GM13977 (cell line): ENCODE measurements at regions not wholly inside any gene's neighbourhood (a gene's known extent, or its start where the extent isn't known, plus 50 kb on each side); places are given as distances from the start of the nearest gene placed in this dataset.

Experiments
- DNase-seq: peaks from one replicate; pipeline ENCODE4 v3.0.0; 2012; ENCODE audit warnings: low spot score
- in situ Hi-C: fragments of 300-500 bp; cut with MboI; formaldehyde crosslinking; loops from one replicate; pipeline ENCODE4 v1.12.0; 2022; ENCODE audit warnings: low sequenced_read_pairs, low pct_unique_long_range_greater_than_20kb, mixed read lengths, inconsistent platforms; ENCODE audit not compliant: unreplicated experiment
- TF ChIP-seq, protein P1 (sequence below): IDR thresholded peaks from 2 replicates; pipeline ENCODE4 v1.5.1; 2012; ENCODE audit warnings: mild to moderate bottlenecking, control low read depth; ENCODE audit not compliant: insufficient read depth; ENCODE audit errors: extremely low read depth, missing control alignments

DNA sequence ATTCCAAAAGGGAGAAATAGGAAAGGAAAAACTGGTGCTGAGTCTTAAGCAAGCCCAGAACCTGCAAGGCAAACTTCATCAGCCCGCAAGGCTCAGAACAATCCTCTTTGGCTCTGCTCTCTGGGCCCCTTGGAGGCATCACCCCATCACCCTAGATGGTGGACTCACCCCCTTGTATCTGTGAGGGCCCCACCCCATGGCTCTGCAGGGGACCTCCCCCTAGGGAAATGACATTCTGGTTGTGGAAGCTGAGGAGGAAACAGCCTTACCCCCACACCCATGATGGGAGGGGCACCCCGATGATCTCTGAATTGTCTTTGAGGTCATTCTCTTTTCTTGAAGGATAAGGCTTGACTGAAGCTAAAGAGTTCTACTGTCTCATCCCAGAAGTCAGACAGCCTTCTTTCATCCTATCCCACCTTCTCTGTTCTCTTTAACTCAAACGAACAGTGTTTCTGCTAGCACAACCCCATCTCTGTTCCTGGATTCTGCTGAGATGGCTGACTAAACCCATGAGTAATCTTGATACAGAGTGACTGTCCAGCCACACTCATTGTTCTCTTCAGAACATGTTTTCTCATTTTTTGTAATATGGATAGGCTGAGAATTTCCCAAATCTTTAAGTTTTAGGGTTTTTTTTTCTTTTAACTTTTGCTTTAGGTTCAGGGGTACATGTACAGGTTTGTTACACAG, 492.1 kb upstream of the MYT1L start:
- in situ Hi-C loops, result no loop called here
- DNase-seq, result no peak
- TF ChIP-seq, protein P1, sequence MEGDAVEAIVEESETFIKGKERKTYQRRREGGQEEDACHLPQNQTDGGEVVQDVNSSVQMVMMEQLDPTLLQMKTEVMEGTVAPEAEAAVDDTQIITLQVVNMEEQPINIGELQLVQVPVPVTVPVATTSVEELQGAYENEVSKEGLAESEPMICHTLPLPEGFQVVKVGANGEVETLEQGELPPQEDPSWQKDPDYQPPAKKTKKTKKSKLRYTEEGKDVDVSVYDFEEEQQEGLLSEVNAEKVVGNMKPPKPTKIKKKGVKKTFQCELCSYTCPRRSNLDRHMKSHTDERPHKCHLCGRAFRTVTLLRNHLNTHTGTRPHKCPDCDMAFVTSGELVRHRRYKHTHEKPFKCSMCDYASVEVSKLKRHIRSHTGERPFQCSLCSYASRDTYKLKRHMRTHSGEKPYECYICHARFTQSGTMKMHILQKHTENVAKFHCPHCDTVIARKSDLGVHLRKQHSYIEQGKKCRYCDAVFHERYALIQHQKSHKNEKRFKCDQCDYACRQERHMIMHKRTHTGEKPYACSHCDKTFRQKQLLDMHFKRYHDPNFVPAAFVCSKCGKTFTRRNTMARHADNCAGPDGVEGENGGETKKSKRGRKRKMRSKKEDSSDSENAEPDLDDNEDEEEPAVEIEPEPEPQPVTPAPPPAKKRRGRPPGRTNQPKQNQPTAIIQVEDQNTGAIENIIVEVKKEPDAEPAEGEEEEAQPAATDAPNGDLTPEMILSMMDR, result no peak

DNA sequence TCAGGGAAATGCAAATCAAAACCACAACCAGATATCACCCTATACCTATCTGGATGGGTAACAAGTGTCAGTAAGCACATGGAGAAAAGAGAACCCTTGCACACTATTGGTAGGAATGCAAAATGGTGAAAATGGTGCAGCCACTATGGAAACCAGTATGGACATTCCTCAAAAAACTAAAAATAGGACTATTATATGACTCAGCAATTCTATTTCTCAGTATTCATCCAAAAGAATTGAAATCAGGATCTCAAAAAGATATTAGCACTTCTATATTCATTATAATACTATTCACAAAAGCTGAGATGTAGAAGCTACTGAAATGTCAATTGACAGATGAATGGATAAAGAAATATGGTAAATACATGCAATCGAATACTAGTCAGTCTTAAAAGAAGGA, 491.1 kb upstream of the MYT1L start:
- TF ChIP-seq, protein P1, result no peak
- in situ Hi-C loops, result no loop called here
- DNase-seq, result no peak

DNA sequence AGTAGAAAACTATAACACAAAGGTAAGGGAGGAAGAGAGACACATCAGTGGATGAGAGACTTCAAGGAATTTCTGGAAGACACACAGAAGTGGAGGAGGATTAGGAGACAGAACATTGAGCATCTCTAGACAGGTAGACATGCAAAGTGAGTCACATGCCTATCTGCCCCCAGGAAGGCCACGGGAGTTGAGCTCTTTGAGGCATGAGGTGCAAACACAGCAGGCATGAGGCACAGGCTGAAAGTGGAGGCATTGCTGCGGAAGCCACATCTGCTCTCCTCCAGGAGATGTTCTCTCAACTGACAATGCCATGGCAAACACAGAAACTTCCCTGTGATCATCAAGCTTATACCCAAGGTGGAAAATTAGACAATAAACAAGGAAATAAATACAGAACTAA, 481.6 kb upstream of the MYT1L start:
- no peak for DNase-seq
- TF ChIP-seq, protein P1, result no peak
- in situ Hi-C loops, result no loop called here

DNA sequence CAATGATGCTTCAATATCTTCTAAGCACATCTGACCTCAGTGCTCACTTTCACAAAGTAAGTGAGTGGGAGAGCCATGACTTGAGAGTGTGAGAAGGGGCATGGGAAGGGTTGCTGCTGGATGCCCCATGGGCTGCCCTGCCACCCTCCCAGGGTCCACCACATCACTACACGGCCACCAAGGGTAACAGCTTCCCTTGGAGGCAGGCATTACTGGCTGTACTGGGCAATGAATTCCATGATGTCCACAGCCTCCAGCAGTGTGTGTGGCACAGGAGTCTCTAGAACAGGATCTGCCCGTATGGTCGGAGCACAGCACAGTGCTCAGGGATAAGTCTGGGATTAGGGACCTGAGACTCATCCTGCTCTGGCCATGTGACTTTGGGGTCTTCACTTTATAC, 481.0 kb upstream of the MYT1L start:
- in situ Hi-C loops, result no loop called here
- DNase-seq, result no peak
- TF ChIP-seq, protein P1, result no peak

DNA sequence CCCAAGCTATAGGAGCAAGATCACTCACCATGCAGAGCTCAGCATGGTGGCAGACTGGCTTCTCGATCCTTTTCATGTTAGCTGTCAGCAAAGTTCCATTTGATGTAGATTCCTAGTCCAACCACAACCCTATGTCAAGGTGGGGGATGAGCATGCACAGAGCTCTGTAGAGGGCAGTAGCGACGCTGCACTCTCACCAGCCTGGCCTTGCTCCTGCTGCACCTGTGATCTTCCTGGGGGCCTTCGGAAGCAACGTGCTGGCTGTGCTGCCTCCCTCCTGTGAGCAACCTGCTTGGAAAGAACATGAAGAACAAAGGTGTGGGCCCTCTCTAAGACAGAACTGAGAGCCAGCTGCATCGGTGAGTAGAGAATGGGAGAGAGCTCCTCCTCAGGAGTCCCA, 479.4 kb upstream of the MYT1L start:
- TF ChIP-seq, protein P1, result no peak
- in situ Hi-C loops, result no loop called here
- no peak for DNase-seq

DNA sequence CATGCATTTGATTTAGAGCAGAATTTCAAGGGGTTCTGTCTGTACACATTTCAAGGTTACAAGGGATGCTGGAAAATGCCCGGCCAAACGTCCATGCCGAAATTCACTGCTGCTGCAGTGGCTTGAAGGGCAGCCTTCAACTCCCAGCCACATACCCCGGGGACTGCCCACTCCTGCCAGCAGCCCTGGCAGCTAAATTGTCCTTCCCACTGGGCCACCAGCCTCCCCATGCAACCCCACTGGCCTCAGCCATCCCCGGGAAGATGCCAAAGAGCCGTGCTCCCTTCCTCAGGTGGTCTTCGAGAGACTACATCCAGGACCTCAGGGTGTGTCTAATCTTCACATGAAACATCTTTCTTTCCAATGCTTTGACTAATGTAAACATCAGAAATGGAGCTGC, 478.7 kb upstream of the MYT1L start:
- TF ChIP-seq, protein P1, result no peak
- in situ Hi-C loops, result no loop called here
- DNase-seq, result no peak
